Stimulated activated naive CD8-positive, alpha-beta T cell treated with anti-CD3 and anti-CD28 coated beads, Interleukin-15, amount 100 ng/mL, for 72 hours (primary cell): ENCODE measurements at regions not wholly inside any gene's neighbourhood (a gene's known extent, or its start where the extent isn't known, plus 50 kb on each side); places are given as distances from the start of the nearest gene placed in this dataset.

Source experiments
- ATAC-seq: fragments of 150-1000 bp; cut with Tn5 transposase; 2 replicates; pipeline ENCODE4 v1.10.0; 2021; ENCODE audit warnings: mild to moderate bottlenecking, moderate library complexity
- DNase-seq, 2 donors: peaks; one replicate each; pipeline ENCODE4 v3.0.0; 2021 to 2022
- H3K27ac Mint-ChIP-seq, 2 donors: one replicate each; pipeline ENCODE4 v1.8.0; 2022; ENCODE audit warnings: mild to moderate bottlenecking in 2 of 2, mixed read lengths in 2 of 2, moderate library complexity in 2 of 2
- H3K27me3 Mint-ChIP-seq: one replicate; pipeline ENCODE4 v1.8.0; 2022; ENCODE audit warnings: mixed read lengths
- H3K4me1 Mint-ChIP-seq: one replicate; pipeline ENCODE4 v1.8.0; 2022; ENCODE audit warnings: mild to moderate bottlenecking, mixed read lengths
- H3K4me3 Mint-ChIP-seq, 2 donors: one replicate each; pipeline ENCODE4 v1.8.0; 2022; ENCODE audit warnings: mild to moderate bottlenecking in 2 of 2, mixed read lengths in 2 of 2, moderate library complexity in 1 of 2
- H3K9me3 Mint-ChIP-seq, 2 donors: one replicate each; pipeline ENCODE4 v1.8.0; 2022; ENCODE audit warnings: mixed read lengths in 2 of 2

- H3K27me3 Mint-ChIP-seq: peaks cover 22% of the 10 kb centered on the region
- H3K4me3 Mint-ChIP-seq: no peak overlapping the region
- ATAC-seq: no peak
Observed at GRCh38 chr15:48028712-48029111, 92.1 kb upstream of the SLC24A5 start.

GRCh38 chr15:48029642-48030041 lies 91.1 kb upstream of the SLC24A5 start:
- ATAC-seq (no peak), DNase-seq (no peak)
- Mint-ChIP-seq H3K27ac (no peak overlapping the region), H3K4me3 (no peak overlapping the region), H3K9me3 (peaks cover 0 to 10% of the 10 kb centered on the region in 2 donors), H3K4me1 (no peaks in the 10 kb centered on the region), H3K27me3 (peaks cover 22% of the 10 kb centered on the region)

More at GRCh38 chr15:48028712-48029111, 92.1 kb upstream of the SLC24A5 start:
- Mint-ChIP-seq H3K9me3 (peaks cover 0 to 5% of the 10 kb centered on the region in 2 donors), H3K27ac (no peak overlapping the region), H3K4me1 (no peaks in the 10 kb centered on the region)
- DNase-seq: no peak

GRCh38 chr15:48031466-48031865 lies 89.3 kb upstream of the SLC24A5 start:
- no peak overlapping the region for H3K4me3 Mint-ChIP-seq
- peaks cover 18% of the 10 kb centered on the region for H3K27me3 Mint-ChIP-seq
- peaks cover 0 to 10% of the 10 kb centered on the region in 2 donors for H3K9me3 Mint-ChIP-seq
- DNase-seq (no peak), ATAC-seq (no peak)
- no peak overlapping the region for H3K27ac Mint-ChIP-seq
- H3K4me1 Mint-ChIP-seq: no peaks in the 10 kb centered on the region

- no peak for DNase-seq
- H3K4me3 Mint-ChIP-seq: no peak overlapping the region
- H3K9me3 Mint-ChIP-seq: peaks cover 0 to 10% of the 10 kb centered on the region in 2 donors
- H3K27me3 Mint-ChIP-seq: peaks cover 13% of the 10 kb centered on the region
- H3K27ac Mint-ChIP-seq: no peak overlapping the region
- ATAC-seq: no peak
- H3K4me1 Mint-ChIP-seq: no peaks in the 10 kb centered on the region
Observed at GRCh38 chr15:48031973-48032372, 88.8 kb upstream of the SLC24A5 start.

GRCh38 chr15:48032911-48033310 lies 87.9 kb upstream of the SLC24A5 start:
- H3K9me3 Mint-ChIP-seq: peaks cover 0 to 10% of the 10 kb centered on the region in 2 donors
- no peak overlapping the region for H3K4me3 Mint-ChIP-seq
- H3K4me1 Mint-ChIP-seq: no peaks in the 10 kb centered on the region
- H3K27ac Mint-ChIP-seq: no peak overlapping the region
- DNase-seq (no peak), ATAC-seq (no peak)
- H3K27me3 Mint-ChIP-seq: peaks cover 15% of the 10 kb centered on the region

GRCh38 chr15:48038221-48038620 lies 82.6 kb upstream of the SLC24A5 start:
- Mint-ChIP-seq H3K27ac (no peak overlapping the region), H3K4me1 (no peaks in the 10 kb centered on the region), H3K4me3 (no peak overlapping the region), H3K9me3 (peaks cover 0 to 5% of the 10 kb centered on the region in 2 donors), H3K27me3 (peaks cover 30% of the 10 kb centered on the region)
- ATAC-seq: no peak
- DNase-seq: no peak

- no peak overlapping the region for H3K4me3 Mint-ChIP-seq
- no peaks in the 10 kb centered on the region for H3K4me1 Mint-ChIP-seq
- H3K27ac Mint-ChIP-seq: no peak overlapping the region
- peaks cover 30% of the 10 kb centered on the region for H3K27me3 Mint-ChIP-seq
- H3K9me3 Mint-ChIP-seq: no peaks in the 10 kb centered on the region
- DNase-seq: no peak
- no peak for ATAC-seq
Observed at GRCh38 chr15:48040166-48040817, 80.5 kb upstream of the SLC24A5 start.

- Mint-ChIP-seq H3K27ac (no peak overlapping the region), H3K27me3 (peaks cover 30% of the 10 kb centered on the region), H3K4me3 (no peak overlapping the region), H3K4me1 (no peaks in the 10 kb centered on the region), H3K9me3 (no peaks in the 10 kb centered on the region)
- DNase-seq (no peak), ATAC-seq (no peak)
Observed at GRCh38 chr15:48041454-48041853, 79.3 kb upstream of the SLC24A5 start.

- no peak overlapping the region for H3K4me3 Mint-ChIP-seq
- H3K4me1 Mint-ChIP-seq: no peaks in the 10 kb centered on the region
- peaks cover 9% of the 10 kb centered on the region for H3K27me3 Mint-ChIP-seq
- ATAC-seq (no peak), DNase-seq (no peak)
- H3K9me3 Mint-ChIP-seq: no peaks in the 10 kb centered on the region
- no peak overlapping the region for H3K27ac Mint-ChIP-seq
Observed at GRCh38 chr15:48046813-48047438, 73.9 kb upstream of the SLC24A5 start.

GRCh38 chr15:48049736-48050135 lies 71.1 kb upstream of the SLC24A5 start:
- Mint-ChIP-seq H3K4me3 (no peak overlapping the region), H3K4me1 (no peaks in the 10 kb centered on the region), H3K9me3 (peaks cover 7 to 8% of the 10 kb centered on the region in 2 donors), H3K27me3 (peaks cover 15% of the 10 kb centered on the region), H3K27ac (no peak overlapping the region)
- ATAC-seq: no peak
- no peak for DNase-seq

- Mint-ChIP-seq H3K27ac (no peak overlapping the region), H3K9me3 (peaks cover 8 to 20% of the 10 kb centered on the region in 2 donors), H3K4me1 (no peaks in the 10 kb centered on the region), H3K4me3 (no peak overlapping the region), H3K27me3 (peaks cover 17% of the 10 kb centered on the region)
- ATAC-seq: no peak
- no peak for DNase-seq
Observed at GRCh38 chr15:48052946-48053345, 67.8 kb upstream of the SLC24A5 start.

GRCh38 chr15:48058371-48058770 lies 62.4 kb upstream of the SLC24A5 start:
- Mint-ChIP-seq H3K4me1 (no peaks in the 10 kb centered on the region), H3K4me3 (no peak overlapping the region), H3K9me3 (peaks cover 8 to 20% of the 10 kb centered on the region in 2 donors), H3K27ac (no peak overlapping the region), H3K27me3 (peaks cover 9% of the 10 kb centered on the region)
- no peak for ATAC-seq
- no peak for DNase-seq

- no peak overlapping the region for H3K27ac Mint-ChIP-seq
- H3K4me1 Mint-ChIP-seq: no peaks in the 10 kb centered on the region
- H3K27me3 Mint-ChIP-seq: peaks cover 1% of the 10 kb centered on the region
- H3K9me3 Mint-ChIP-seq: peaks cover 0 to 12% of the 10 kb centered on the region in 2 donors
- DNase-seq (no peak), ATAC-seq (no peak)
- no peak overlapping the region for H3K4me3 Mint-ChIP-seq
Observed at GRCh38 chr15:48059791-48060190, 61.0 kb upstream of the SLC24A5 start.

GRCh38 chr15:48060396-48060795 lies 60.4 kb upstream of the SLC24A5 start:
- no peak overlapping the region for H3K27ac Mint-ChIP-seq
- no peaks in the 10 kb centered on the region for H3K4me1 Mint-ChIP-seq
- H3K4me3 Mint-ChIP-seq: no peak overlapping the region
- no peaks in the 10 kb centered on the region for H3K27me3 Mint-ChIP-seq
- ATAC-seq (no peak), DNase-seq (no peak)
- H3K9me3 Mint-ChIP-seq: peaks cover 0 to 6% of the 10 kb centered on the region in 2 donors

- Mint-ChIP-seq H3K9me3 (no peaks in the 10 kb centered on the region), H3K27ac (no peak overlapping the region), H3K4me3 (no peak overlapping the region), H3K4me1 (no peaks in the 10 kb centered on the region), H3K27me3 (peaks cover 7% of the 10 kb centered on the region)
- DNase-seq (no peak), ATAC-seq (no peak)
Observed at GRCh38 chr15:48061605-48062004, 59.2 kb upstream of the SLC24A5 start.

- Mint-ChIP-seq H3K27ac (no peak overlapping the region), H3K4me3 (no peak overlapping the region), H3K4me1 (no peaks in the 10 kb centered on the region), H3K27me3 (peaks cover 13% of the 10 kb centered on the region), H3K9me3 (no peaks in the 10 kb centered on the region)
- no peak for ATAC-seq
- DNase-seq: no peak
Observed at GRCh38 chr15:48062148-48062872, 58.5 kb upstream of the SLC24A5 start.
